ENCODE measurements at regions not wholly inside any gene's neighbourhood (a gene's known extent, or its start where the extent isn't known, plus 50 kb on each side); places are given as distances from the start of the nearest gene placed in this dataset.

GRCh38 chr1:5453347-5453746, 538.9 kb downstream of the NPHP4 start:
- H3K4me1 ChIP-seq (ENCODE audit: low read length) = no peaks in the 10 kb centered on the region
- no peak for DNase-seq
- no peaks in the 10 kb centered on the region for H3K9me3 ChIP-seq (ENCODE audit: low read length)
- H3K4me3 ChIP-seq (ENCODE audit: low read length) = no peak overlapping the region
- H4K20me1 ChIP-seq (ENCODE audit: insufficient read depth, low read depth, low read length) = no peaks in the 10 kb centered on the region
- no peak overlapping the region for H3K4me2 ChIP-seq (ENCODE audit: low read depth, low read length, poor library complexity, severe bottlenecking)
- H3K9ac ChIP-seq (ENCODE audit: low read length) = no peak overlapping the region
- no peaks in the 10 kb centered on the region for H3K36me3 ChIP-seq (ENCODE audit: insufficient read depth, low read length)
- H3K27me3 ChIP-seq (ENCODE audit: low read length) = no peaks in the 10 kb centered on the region
- no peak overlapping the region for H2AFZ ChIP-seq (ENCODE audit: low read length)
- H3K79me2 ChIP-seq (ENCODE audit: low read length) = no peaks in the 10 kb centered on the region
- H3K27ac ChIP-seq (ENCODE audit: low read length) = no peak overlapping the region
- no peaks in the 10 kb centered on the region for H3K9me2 ChIP-seq (replicated peaks; ENCODE audit: insufficient read depth, low read length)

- Histone ChIP-seq H3K27ac (ENCODE audit: low read length) (no peak overlapping the region), H3K79me2 (ENCODE audit: low read length) (no peaks in the 10 kb centered on the region), H3K4me1 (ENCODE audit: low read length) (no peaks in the 10 kb centered on the region), H3K27me3 (ENCODE audit: low read length) (no peaks in the 10 kb centered on the region), H3K4me2 (ENCODE audit: low read depth, low read length, poor library complexity, severe bottlenecking) (no peak overlapping the region), H3K9me2 (replicated peaks; ENCODE audit: insufficient read depth, low read length) (no peaks in the 10 kb centered on the region), H3K9me3 (ENCODE audit: low read length) (no peaks in the 10 kb centered on the region), H3K36me3 (ENCODE audit: insufficient read depth, low read length) (no peaks in the 10 kb centered on the region), H3K4me3 (ENCODE audit: low read length) (no peak overlapping the region), H2AFZ (ENCODE audit: low read length) (no peak overlapping the region), H4K20me1 (ENCODE audit: insufficient read depth, low read depth, low read length) (no peaks in the 10 kb centered on the region), H3K9ac (ENCODE audit: low read length) (no peak overlapping the region)
- no peak for DNase-seq
Measured at GRCh38 chr1:5451671-5452070, 540.6 kb downstream of the NPHP4 start.

- no peaks in the 10 kb centered on the region for H3K9me2 ChIP-seq (replicated peaks; ENCODE audit: insufficient read depth, low read length)
- peak; percentile 44 for DNase-seq
- no peaks in the 10 kb centered on the region for H3K9me3 ChIP-seq (ENCODE audit: low read length)
- H2AFZ ChIP-seq (ENCODE audit: low read length) = no peak overlapping the region
- H3K79me2 ChIP-seq (ENCODE audit: low read length) = no peaks in the 10 kb centered on the region
- no peak overlapping the region for H3K9ac ChIP-seq (ENCODE audit: low read length)
- no peak overlapping the region for H3K4me3 ChIP-seq (ENCODE audit: low read length)
- H3K27me3 ChIP-seq (ENCODE audit: low read length) = no peaks in the 10 kb centered on the region
- H4K20me1 ChIP-seq (ENCODE audit: insufficient read depth, low read depth, low read length) = no peaks in the 10 kb centered on the region
- H3K27ac ChIP-seq (ENCODE audit: low read length) = no peak overlapping the region
- H3K4me2 ChIP-seq (ENCODE audit: low read depth, low read length, poor library complexity, severe bottlenecking) = no peak overlapping the region
- H3K36me3 ChIP-seq (ENCODE audit: insufficient read depth, low read length) = no peaks in the 10 kb centered on the region
- H3K4me1 ChIP-seq (ENCODE audit: low read length) = no peaks in the 10 kb centered on the region
Measured at GRCh38 chr1:5448486-5448885, 543.7 kb downstream of the NPHP4 start.

GRCh38 chr1:5447503-5447960, 544.7 kb downstream of the NPHP4 start:
- Histone ChIP-seq H3K9ac (ENCODE audit: low read length) (no peak overlapping the region), H2AFZ (ENCODE audit: low read length) (no peak overlapping the region), H3K4me2 (ENCODE audit: low read depth, low read length, poor library complexity, severe bottlenecking) (no peak overlapping the region), H3K9me2 (replicated peaks; ENCODE audit: insufficient read depth, low read length) (no peaks in the 10 kb centered on the region), H3K4me1 (ENCODE audit: low read length) (no peaks in the 10 kb centered on the region), H3K9me3 (ENCODE audit: low read length) (no peaks in the 10 kb centered on the region), H3K4me3 (ENCODE audit: low read length) (no peak overlapping the region), H3K36me3 (ENCODE audit: insufficient read depth, low read length) (no peaks in the 10 kb centered on the region), H3K79me2 (ENCODE audit: low read length) (no peaks in the 10 kb centered on the region), H3K27ac (ENCODE audit: low read length) (no peak overlapping the region), H3K27me3 (ENCODE audit: low read length) (no peaks in the 10 kb centered on the region), H4K20me1 (ENCODE audit: insufficient read depth, low read depth, low read length) (no peaks in the 10 kb centered on the region)
- no peak for DNase-seq

DNA sequence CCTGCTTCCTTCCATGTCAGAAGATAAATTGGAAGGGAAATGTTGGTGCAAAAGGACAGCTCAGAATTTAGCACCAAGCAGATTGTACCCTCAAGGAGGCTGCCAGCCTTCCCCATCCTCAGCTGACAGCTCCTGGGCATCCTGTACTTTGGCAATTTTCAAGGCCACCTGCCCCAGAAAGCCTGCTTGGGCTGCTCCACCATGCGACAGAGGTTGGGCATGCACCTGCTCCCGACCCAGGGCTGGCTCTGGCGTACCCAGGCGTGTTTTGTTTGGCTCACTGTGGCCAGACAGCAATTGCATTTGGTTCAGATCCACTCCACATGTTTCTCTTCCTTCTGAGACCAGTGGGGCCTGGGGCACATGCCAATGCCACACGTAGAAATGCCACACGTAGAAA, 547.8 kb downstream of the NPHP4 start:
- Histone ChIP-seq H3K27me3 (ENCODE audit: low read length) (no peaks in the 10 kb centered on the region), H2AFZ (ENCODE audit: low read length) (no peak overlapping the region), H3K4me3 (ENCODE audit: low read length) (no peak overlapping the region), H3K36me3 (ENCODE audit: insufficient read depth, low read length) (no peaks in the 10 kb centered on the region), H3K4me2 (ENCODE audit: low read depth, low read length, poor library complexity, severe bottlenecking) (no peak overlapping the region), H3K9me3 (ENCODE audit: low read length) (no peaks in the 10 kb centered on the region), H3K9me2 (replicated peaks; ENCODE audit: insufficient read depth, low read length) (no peaks in the 10 kb centered on the region), H3K79me2 (ENCODE audit: low read length) (no peaks in the 10 kb centered on the region), H3K27ac (ENCODE audit: low read length) (no peak overlapping the region), H4K20me1 (ENCODE audit: insufficient read depth, low read depth, low read length) (no peaks in the 10 kb centered on the region), H3K9ac (ENCODE audit: low read length) (no peak overlapping the region), H3K4me1 (ENCODE audit: low read length) (no peaks in the 10 kb centered on the region)
- no peak for DNase-seq

DNA sequence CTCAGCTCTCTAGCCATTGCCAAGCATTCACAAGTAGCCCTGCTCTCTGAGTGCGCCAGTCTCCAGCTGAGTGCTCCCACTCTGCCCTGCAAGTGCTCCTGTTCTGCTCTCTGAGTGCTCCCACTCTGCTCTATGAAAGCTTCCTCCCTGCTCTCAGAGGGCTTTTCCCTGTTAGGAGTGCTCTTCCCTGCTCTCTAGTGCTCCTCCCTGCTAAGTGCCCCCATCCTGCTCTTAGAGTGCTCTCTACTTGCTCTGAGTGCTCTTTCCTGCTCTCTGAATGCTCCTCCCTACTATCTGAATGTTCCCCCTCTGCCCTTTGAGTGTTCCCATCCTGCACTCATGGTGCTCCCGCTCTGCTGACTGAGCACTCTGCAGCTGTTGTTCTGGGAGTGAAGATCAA, 555.4 kb downstream of the NPHP4 start:
- Histone ChIP-seq H3K4me1 (ENCODE audit: low read length) (no peaks in the 10 kb centered on the region), H3K79me2 (ENCODE audit: low read length) (no peaks in the 10 kb centered on the region), H3K27me3 (ENCODE audit: low read length) (no peaks in the 10 kb centered on the region), H3K9me2 (replicated peaks; ENCODE audit: insufficient read depth, low read length) (no peaks in the 10 kb centered on the region), H3K27ac (ENCODE audit: low read length) (no peak overlapping the region), H3K36me3 (ENCODE audit: insufficient read depth, low read length) (no peaks in the 10 kb centered on the region), H4K20me1 (ENCODE audit: insufficient read depth, low read depth, low read length) (no peaks in the 10 kb centered on the region), H3K9me3 (ENCODE audit: low read length) (no peaks in the 10 kb centered on the region), H3K4me2 (ENCODE audit: low read depth, low read length, poor library complexity, severe bottlenecking) (no peak overlapping the region), H3K9ac (ENCODE audit: low read length) (no peak overlapping the region), H3K4me3 (ENCODE audit: low read length) (no peak overlapping the region), H2AFZ (ENCODE audit: low read length) (no peak overlapping the region)
- DNase-seq = no peak

DNA sequence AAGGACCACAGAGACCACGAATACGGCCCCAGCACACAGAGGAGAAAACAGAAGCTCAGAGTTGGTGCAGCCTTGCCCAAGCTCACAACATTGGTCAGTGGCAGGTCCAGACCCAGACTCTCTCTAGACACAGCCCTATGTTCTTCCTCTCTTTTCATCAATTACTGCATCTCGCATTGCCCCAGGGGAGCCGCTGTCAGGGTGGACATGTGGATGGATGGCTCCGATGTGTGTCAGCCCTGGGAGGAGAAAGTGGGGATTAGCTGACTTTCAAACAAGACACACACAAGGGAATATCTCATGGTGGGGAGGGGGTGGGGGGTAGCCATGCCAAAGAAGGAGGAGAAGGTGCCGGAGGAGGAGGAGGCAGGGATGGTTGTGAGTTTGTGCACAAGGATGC, 556.8 kb downstream of the NPHP4 start:
- no peak overlapping the region for H2AFZ ChIP-seq (ENCODE audit: low read length)
- H3K9me2 ChIP-seq (replicated peaks; ENCODE audit: insufficient read depth, low read length) = no peaks in the 10 kb centered on the region
- no peaks in the 10 kb centered on the region for H4K20me1 ChIP-seq (ENCODE audit: insufficient read depth, low read depth, low read length)
- no peak overlapping the region for H3K4me2 ChIP-seq (ENCODE audit: low read depth, low read length, poor library complexity, severe bottlenecking)
- no peak overlapping the region for H3K9ac ChIP-seq (ENCODE audit: low read length)
- no peak for DNase-seq
- H3K79me2 ChIP-seq (ENCODE audit: low read length) = no peaks in the 10 kb centered on the region
- no peaks in the 10 kb centered on the region for H3K36me3 ChIP-seq (ENCODE audit: insufficient read depth, low read length)
- H3K4me1 ChIP-seq (ENCODE audit: low read length) = no peaks in the 10 kb centered on the region
- no peak overlapping the region for H3K4me3 ChIP-seq (ENCODE audit: low read length)
- H3K27ac ChIP-seq (ENCODE audit: low read length) = no peak overlapping the region
- no peaks in the 10 kb centered on the region for H3K9me3 ChIP-seq (ENCODE audit: low read length)
- H3K27me3 ChIP-seq (ENCODE audit: low read length) = no peaks in the 10 kb centered on the region

GRCh38 chr1:5432436-5432835, 559.8 kb downstream of the NPHP4 start:
- Histone ChIP-seq H3K9me3 (ENCODE audit: low read length) (no peaks in the 10 kb centered on the region), H3K9ac (ENCODE audit: low read length) (no peak overlapping the region), H3K9me2 (replicated peaks; ENCODE audit: insufficient read depth, low read length) (no peaks in the 10 kb centered on the region), H3K27ac (ENCODE audit: low read length) (no peak overlapping the region), H3K4me2 (ENCODE audit: low read depth, low read length, poor library complexity, severe bottlenecking) (no peak overlapping the region), H3K4me1 (ENCODE audit: low read length) (no peaks in the 10 kb centered on the region), H3K36me3 (ENCODE audit: insufficient read depth, low read length) (no peaks in the 10 kb centered on the region), H3K79me2 (ENCODE audit: low read length) (no peaks in the 10 kb centered on the region), H4K20me1 (ENCODE audit: insufficient read depth, low read depth, low read length) (no peaks in the 10 kb centered on the region), H2AFZ (ENCODE audit: low read length) (no peak overlapping the region), H3K4me3 (ENCODE audit: low read length) (no peak overlapping the region), H3K27me3 (ENCODE audit: low read length) (no peaks in the 10 kb centered on the region)
- no peak for DNase-seq

All from Karpas-422 (cell line).